Glomerular visceral epithelial cell (primary cell): ENCODE measurements at regions not wholly inside any gene's neighbourhood (a gene's known extent, or its start where the extent isn't known, plus 50 kb on each side); places are given as distances from the start of the nearest gene placed in this dataset.
"Not testable (repeated sequence)": the region's sequence is repeated elsewhere in the genome, so short reads cannot be mapped to it uniquely, and the experiment has no call there.

ENCODE experiments used
- DNase-seq: peaks from one replicate; pipeline ENCODE4 v3.0.0-alpha.2; 2016; ENCODE audit errors: extremely low spot score

DNA sequence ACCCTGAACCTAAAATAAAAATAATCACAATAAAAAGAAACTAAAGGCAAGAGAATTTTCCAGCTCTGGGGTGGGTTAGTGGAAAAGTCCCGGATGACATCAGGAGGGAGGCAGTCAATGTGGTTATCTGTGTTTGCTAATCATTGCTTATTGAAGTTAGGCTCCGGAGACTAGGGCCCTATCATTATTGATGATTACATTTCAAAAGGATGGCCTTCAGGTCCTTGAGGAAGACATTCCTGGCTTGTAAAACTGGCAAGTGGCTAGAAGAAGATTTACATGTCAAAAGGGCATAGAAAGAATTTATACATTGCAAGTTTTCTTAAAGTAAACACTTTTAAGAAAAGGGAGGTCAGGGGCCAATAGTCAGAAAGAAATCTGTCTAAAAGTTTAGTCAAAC lies 123.4 kb downstream of the POSTN start:
- no peak for DNase-seq

DNA sequence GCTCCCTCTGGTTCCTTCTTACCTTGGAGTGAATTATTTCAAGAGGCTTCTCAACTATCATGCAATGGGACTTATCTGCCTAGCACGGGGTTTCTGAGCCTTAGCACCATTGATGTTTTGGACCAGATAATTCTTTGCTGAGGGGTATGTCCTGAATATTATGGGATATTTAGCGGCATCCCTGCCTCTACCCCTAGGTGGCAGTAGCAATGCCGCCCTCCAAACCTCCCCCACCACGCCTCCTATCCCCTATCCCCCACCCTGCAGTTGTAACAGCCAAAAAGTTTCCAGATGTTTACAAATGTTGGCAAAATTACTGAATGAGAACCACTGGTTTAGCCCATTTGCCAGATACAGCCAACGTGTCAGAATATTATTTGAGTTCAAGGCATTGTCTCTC lies 125.5 kb downstream of the POSTN start:
- DNase-seq: no peak

DNA sequence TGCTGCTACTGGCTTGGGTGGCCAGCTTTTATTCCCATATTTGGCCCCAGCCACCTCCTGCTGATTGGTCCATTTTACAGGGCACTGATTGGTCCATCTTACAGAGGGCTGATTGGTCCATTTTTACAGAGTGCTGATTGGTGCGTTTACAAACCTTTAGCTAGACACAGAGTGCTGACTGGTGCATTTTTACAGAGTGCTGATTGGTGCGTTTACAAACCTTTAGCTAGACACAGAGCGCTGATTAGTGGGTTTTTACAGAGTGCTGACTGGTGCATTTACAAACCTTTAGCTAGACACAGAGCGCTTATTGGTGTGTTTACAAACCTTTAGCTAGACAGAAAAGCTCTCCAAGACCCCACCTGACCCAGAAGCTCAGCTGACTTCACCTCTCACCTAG lies 126.3 kb downstream of the POSTN start:
- DNase-seq: not testable (repeated sequence)

- DNase-seq: no peak
These were observed 138.4 kb downstream of the POSTN start for GRCh38 chr13:37460166-37460565.

GRCh38 chr13:37457612-37458011 lies 141.0 kb downstream of the POSTN start:
- DNase-seq: no peak

DNA sequence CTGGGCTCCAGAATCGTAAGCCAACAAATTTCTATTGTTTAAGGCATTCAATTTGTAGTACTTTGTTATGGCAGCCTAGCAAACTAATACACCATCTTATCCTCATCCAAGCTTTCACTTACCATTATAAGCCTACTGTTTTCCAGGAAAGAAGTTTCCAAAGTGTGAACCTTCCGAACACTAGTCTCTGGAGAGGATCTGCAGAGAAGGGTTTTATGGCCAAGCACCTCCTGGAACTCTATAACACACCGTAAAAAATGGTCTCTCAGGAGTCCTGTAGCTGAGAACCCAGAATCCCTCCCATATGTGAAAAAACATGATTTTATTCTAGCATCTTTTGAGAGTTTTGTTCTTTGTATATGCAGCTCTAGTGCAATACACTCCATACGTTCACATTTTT lies 142.1 kb downstream of the POSTN start:
- DNase-seq: no peak

DNA sequence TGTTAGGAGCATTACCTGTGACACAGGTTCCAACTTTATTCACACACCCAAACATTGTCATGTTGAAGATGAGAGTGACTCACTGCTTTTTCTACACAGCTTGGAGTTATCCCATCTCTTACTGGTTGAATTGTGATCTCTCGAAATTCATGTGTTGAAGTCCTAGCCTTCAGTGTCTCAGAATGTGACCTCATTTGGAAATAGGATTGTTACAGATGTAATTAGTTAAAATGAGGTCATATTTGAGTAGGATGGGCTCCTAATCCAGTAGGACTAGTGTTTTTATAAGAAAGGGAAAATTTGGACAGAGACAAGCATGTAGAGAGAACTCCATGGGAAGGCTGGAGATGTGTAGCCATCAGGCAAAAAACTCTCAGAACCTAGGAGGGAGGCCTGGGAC lies 142.5 kb downstream of the POSTN start:
- DNase-seq: no peak

DNA sequence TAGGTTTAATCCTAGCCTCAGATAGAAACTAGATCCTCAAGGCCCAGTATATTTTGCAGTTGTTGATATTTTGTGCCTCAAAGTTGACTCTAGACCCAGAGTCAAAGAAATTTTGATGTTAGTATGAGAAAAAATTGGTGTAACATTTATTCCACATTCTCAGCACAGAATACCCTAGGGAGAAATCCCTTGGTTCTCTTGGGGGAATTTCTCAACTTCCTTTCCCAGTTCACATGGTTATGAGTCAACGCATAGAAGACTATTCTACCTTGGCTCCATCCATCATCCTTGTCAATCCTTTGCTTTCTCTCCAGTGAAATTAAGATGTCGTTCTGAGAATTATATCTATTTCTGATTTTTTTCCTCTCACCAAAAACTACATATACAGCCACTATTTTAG lies 145.3 kb downstream of the POSTN start:
- DNase-seq: no peak

GRCh38 chr13:37450276-37450675 lies 148.3 kb downstream of the POSTN start:
- no peak for DNase-seq

GRCh38 chr13:37448153-37448552 lies 150.4 kb downstream of the POSTN start:
- no peak for DNase-seq

GRCh38 chr13:37446503-37446902 lies 152.1 kb downstream of the POSTN start:
- DNase-seq: peak; percentile 61

GRCh38 chr13:37443538-37443937 lies 155.0 kb downstream of the POSTN start:
- DNase-seq: peak; percentile 24

GRCh38 chr13:37442996-37443395 lies 155.6 kb downstream of the POSTN start:
- no peak for DNase-seq

DNA sequence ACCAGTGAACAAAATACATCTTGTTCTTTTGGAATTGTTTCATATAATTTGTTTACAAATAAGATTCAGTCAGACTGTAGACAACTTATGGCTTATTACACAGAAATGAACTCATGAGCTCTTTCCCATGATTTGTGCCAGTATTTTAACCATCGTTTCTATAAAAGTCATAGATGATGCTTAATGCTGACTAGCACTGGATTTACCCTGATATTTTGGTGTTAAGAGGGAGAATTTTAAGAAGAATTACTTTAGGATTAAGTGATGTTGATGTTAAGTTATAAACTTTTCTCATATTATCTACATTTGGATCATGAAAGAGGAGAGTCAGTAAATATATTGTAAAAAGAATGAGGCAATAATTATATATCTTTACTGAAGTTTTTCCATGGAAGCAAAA lies 162.7 kb downstream of the POSTN start:
- no peak for DNase-seq

DNA sequence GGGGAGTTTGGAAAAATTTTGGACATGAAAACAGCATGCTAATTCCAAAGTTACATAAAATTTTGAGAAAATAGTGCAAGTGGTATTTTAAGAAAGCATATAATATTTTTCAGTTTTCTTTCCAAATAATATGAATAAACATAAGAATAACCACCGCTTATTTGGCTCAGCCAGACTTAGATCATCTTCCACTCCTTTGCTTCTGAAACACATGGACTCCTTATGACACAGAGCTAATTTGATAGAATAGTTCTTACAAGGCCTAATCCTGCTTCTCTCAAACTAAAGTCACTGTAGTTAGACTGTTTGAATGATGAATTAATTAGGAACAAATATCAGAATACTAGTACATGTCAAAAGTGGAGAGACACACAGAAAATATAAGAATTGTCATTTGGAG lies 165.5 kb downstream of the POSTN start:
- DNase-seq: no peak

GRCh38 chr13:37429976-37430375 lies 168.6 kb downstream of the POSTN start:
- DNase-seq: no peak

DNA sequence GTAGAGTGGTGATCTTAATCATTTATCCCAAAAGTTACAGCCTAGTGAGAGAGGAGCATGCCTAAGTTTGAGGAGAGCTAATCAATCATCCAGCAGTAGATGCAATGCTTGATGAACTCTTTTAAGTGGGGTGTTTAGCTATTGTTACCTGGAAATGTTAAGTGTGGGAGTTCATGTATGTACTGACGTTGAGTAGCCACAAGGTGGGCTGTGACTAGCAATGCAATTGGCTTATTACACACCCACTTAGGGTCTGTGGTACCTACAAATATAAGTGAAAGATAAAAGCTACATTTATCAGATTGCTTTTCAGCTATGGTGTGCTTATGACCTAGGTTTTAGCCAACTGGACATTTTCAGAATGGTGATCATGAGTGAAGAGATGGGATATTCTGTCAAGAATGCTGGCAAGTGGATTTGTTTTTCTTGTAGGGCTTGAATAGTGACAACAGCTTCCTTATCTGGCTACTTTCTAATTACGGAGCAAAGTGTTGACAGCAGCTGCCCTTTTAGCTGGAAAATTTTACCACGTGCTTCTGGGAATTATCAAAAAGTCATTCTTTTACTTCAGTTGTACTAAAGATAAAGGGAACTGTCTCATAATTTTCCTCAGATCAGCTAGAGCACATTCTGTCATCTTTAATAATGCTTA lies 170.6 kb downstream of the POSTN start:
- no peak for DNase-seq

DNA sequence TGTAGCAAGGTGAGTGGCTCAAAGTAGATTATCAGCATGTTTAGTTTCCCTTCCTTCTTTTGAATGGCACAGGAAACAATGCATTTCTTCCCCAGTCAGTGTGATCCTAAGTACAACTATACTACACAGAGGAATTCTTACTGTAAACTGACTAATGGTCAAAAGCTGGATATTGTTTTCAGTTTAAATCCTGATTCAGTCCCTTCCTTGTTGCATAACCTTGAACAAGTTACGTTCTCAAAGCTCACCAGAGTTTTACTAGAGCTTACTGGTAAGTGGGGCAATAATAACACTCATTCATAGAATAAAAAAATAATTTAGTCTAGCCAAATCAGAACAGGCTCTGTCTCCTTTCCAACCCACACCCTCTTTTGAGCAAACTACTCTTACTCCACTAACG lies 180.1 kb downstream of the POSTN start:
- no peak for DNase-seq

GRCh38 chr13:37417060-37417441 lies 181.5 kb downstream of the POSTN start:
- DNase-seq: no peak

- DNase-seq: no peak
These were observed 182.1 kb downstream of the POSTN start for GRCh38 chr13:37416291-37417059.

GRCh38 chr13:37413161-37413560 lies 185.4 kb downstream of the POSTN start:
- no peak for DNase-seq

DNA sequence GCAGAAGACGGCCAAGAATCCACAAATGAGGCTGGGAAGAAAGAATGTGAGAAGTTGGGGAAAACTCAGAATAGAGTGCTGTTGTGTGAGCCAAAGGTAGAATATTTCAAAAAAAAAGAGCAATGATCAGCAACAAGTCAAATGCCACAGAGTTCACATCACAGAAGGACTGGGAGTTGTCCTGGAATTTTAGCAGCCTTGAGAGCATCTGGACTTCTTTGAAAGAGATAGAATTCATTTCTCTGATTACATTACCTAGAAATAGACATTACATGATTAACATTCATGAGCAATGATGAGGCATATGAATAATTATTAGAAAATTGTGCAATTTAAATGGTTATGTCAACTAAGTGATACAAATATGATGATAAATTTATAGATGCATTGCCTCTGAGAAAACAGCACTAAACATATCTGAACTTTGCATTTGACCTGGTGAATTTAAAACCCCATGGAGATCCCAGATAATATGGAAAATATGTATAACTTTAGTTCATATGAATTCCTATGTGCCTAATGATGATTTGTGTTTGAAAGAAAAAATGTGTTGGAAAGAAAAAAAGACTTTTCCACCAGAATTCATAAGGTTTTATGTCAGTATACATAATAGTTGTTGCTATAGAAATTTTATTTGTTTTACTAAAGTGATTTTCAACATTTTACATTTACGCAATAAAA lies 186.2 kb downstream of the POSTN start:
- no peak for DNase-seq

DNA sequence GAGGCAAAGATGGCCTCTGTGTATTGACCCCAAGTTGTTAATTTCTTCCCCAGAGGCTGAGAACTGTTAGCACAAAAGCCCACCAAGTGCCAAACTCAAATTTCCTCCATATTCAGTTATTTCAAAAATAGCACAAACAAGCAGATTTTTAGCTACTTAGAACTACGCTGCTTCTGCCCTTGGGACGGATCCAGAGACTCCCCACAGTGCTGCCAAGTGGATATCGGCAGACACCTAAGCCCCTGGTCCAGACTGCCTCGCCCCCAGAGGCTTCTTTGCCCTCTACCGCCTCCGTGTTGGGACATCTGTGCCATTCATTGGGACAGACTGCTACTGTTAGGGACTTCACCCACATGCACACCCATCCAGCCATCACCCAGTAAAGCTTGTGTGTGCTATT lies 188.3 kb downstream of the POSTN start:
- DNase-seq: no peak
